Cardiac fibroblast (primary cell): ENCODE measurements at regions not wholly inside any gene's neighbourhood (a gene's known extent, or its start where the extent isn't known, plus 50 kb on each side); places are given as distances from the start of the nearest gene placed in this dataset.

Experiments used
- DNase-seq, 2 donors: peaks; one replicate each; pipeline versions ENCODE4 v3.0.0 to v3.0.0-alpha.2; 2010; ENCODE audit warnings: low read depth in 2 of 2
- H3K4me3 ChIP-seq, 2 donors: replicated peaks in 1 of 2; 1 replicate in 1 of 2; 2 replicates in 1 of 2; pipeline ENCODE4 v1.5.1; 2011; ENCODE audit warnings: low read depth in 2 of 2, low read length in 2 of 2, mild to moderate bottlenecking in 2 of 2, moderate library complexity in 1 of 2
- CTCF ChIP-seq: IDR thresholded peaks from one replicate; pipeline ENCODE4 v1.5.1; 2011; ENCODE audit warnings: low read depth, mild to moderate bottlenecking, low read length, inconsistent platforms

DNA sequence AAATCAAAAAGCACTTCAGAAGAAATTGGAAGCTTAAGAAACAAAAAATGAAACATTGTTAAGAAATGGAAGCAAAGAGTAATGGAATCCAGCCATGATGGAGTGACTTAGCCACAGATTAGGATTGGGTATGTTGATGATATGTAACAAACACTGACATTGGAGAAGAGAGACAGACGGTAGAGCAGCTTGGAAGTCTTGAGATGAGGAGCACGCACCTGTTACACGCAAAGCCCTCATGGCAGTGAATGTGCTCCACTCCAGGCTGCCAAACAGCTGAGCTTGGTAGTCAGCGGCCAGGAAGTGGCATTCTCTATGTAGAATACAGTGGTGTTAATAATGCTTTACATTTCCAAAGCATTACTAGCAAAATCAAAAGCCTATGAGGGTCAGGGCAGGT lies 56.9 kb upstream of the GPRIN3 start:
- no peak for TF ChIP-seq CTCF
- DNase-seq = no peak
- H3K4me3 ChIP-seq = no peak overlapping the region

- no peak for TF ChIP-seq CTCF
- no peak for DNase-seq
- no peak overlapping the region for H3K4me3 ChIP-seq
These were observed 56.2 kb upstream of the GPRIN3 start for GRCh38 chr4:89363786-89364185.

DNA sequence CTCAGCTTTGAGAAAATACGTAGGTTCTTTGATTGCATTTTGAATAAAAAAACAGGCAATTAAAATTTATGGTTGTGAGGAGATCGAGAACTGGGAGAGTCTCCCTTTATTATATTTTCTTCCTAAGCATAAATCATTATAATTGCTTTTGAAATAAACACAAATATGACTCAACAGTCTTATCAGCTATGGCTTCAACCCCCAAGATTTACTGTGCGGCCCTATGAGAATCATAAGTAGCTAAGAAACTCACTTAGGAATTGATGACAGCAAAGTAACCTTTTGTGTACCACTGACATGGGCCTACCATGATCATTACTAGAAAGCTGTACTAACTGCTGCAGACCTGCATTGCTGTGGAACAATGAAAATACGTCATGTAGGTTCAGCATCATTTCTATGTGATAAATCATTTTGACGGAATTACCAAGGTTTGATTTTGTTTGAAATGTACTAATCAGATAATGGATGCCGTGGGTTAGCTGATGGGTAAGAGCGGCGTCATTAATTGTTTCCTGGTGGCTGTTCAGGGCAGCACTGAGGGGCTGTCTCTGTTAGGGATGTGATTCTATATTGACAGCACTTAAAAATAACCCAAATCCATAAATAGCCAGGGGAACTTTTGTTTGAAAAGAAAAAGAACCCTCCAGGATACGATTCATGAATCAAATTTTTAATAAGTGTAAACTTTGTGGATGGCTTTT lies 51.5 kb upstream of the GPRIN3 start:
- DNase-seq = no peak
- no peak for TF ChIP-seq CTCF
- H3K4me3 ChIP-seq = no peak overlapping the region

GRCh38 chr4:89357787-89358186 lies 50.2 kb upstream of the GPRIN3 start:
- no peak for TF ChIP-seq CTCF
- DNase-seq = peak in 1 of 2 donors; percentile 51
- no peak overlapping the region for H3K4me3 ChIP-seq
